HFF-Myc (cell line): ENCODE measurements at regions not wholly inside any gene's neighbourhood (a gene's known extent, or its start where the extent isn't known, plus 50 kb on each side); places are given as distances from the start of the nearest gene placed in this dataset.

Experiments used
- DNase-seq: peaks from one replicate; pipeline ENCODE4 v3.0.0-alpha.2; 2011; ENCODE audit warnings: low read depth; ENCODE audit errors: extremely low read depth
- H3K4me3 ChIP-seq: replicated peaks from 2 replicates; pipeline ENCODE4 v1.5.1; 2011; ENCODE audit warnings: low read depth, mild to moderate bottlenecking, control low read depth, low read length
- TF ChIP-seq, protein P1 (sequence below): IDR thresholded peaks from 2 replicates; pipeline ENCODE4 v1.5.1; 2012; ENCODE audit warnings: mild to moderate bottlenecking, low read depth, low read length, control low read depth; ENCODE audit errors: missing control alignments

- H3K4me3 ChIP-seq = no peak overlapping the region
- peak; percentile 71 for DNase-seq
- TF ChIP-seq, protein P1, sequence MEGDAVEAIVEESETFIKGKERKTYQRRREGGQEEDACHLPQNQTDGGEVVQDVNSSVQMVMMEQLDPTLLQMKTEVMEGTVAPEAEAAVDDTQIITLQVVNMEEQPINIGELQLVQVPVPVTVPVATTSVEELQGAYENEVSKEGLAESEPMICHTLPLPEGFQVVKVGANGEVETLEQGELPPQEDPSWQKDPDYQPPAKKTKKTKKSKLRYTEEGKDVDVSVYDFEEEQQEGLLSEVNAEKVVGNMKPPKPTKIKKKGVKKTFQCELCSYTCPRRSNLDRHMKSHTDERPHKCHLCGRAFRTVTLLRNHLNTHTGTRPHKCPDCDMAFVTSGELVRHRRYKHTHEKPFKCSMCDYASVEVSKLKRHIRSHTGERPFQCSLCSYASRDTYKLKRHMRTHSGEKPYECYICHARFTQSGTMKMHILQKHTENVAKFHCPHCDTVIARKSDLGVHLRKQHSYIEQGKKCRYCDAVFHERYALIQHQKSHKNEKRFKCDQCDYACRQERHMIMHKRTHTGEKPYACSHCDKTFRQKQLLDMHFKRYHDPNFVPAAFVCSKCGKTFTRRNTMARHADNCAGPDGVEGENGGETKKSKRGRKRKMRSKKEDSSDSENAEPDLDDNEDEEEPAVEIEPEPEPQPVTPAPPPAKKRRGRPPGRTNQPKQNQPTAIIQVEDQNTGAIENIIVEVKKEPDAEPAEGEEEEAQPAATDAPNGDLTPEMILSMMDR = no peak
Observed at GRCh38 chr14:51533160-51533559, 118.5 kb upstream of the FRMD6 start.

DNA sequence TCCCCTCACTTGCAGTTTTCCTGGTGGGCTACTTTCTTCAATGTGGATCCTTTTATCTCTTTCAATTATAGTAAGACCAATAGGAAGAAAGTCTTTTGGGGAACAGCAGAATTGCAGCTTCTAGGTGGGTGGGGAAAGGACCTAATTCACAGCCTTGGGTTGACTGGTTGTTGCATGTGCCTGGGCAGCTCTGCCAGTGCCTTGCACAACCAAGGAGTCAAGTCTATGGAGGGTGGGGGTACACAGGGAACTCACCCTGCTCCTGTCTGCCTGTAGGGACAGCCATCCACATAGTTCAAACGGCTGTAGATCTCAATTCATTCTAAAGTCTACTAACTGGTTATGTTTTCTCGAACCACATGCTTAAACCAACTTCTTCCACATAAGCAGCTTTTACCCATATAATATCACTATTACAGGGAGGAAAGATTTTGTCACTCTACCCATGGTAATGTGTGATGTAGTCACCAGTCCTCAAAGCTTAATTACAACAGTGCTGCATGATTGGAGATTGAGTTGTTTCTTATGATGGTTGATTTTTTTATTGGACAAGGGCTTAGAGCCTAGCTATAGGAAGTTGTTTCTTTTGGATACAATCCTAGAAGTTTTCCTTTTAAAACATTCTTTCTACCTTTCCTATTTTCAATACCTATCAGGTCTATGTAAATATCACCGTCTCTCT lies 117.7 kb upstream of the FRMD6 start:
- DNase-seq = no peak
- TF ChIP-seq, protein P1 = no peak
- H3K4me3 ChIP-seq = no peak overlapping the region

- H3K4me3 ChIP-seq = no peak overlapping the region
- TF ChIP-seq, protein P1 = no peak
- no peak for DNase-seq
Observed at GRCh38 chr14:51534610-51535011, 117.1 kb upstream of the FRMD6 start.

- DNase-seq = no peak
- TF ChIP-seq, protein P1 = no peak
- H3K4me3 ChIP-seq = no peak overlapping the region
Observed at GRCh38 chr14:51535443-51536044, 116.2 kb upstream of the FRMD6 start.

DNA sequence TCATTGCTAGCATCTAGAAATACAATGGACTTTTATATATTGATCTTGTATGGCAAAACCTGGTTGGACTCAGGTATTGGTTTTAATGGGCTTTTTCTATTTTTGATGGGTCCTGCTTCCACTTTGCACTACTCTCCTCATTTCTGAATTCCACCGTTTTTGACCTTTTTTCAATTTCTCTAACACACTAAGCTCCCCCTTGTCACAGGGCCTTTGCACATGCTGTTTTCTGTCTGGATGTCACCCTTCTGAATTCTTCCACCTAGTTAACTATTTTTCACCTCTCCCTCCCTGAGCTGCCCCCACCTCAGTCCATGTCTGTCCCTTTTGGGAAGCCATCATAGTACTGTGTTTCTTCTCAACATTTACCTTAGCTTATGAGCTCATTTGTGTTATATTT lies 112.7 kb upstream of the FRMD6 start:
- H3K4me3 ChIP-seq = no peak overlapping the region
- TF ChIP-seq, protein P1 = no peak
- no peak for DNase-seq

GRCh38 chr14:51539571-51540037 lies 112.1 kb upstream of the FRMD6 start:
- no peak overlapping the region for H3K4me3 ChIP-seq
- DNase-seq = peak; percentile 76
- TF ChIP-seq, protein P1 = no peak
